ENCODE measurements at regions not wholly inside any gene's neighbourhood (a gene's known extent, or its start where the extent isn't known, plus 50 kb on each side); places are given as distances from the start of the nearest gene placed in this dataset.

GRCh38 chr11:91164452-91164822 is 941.6 kb upstream of the CHORDC1 start:
- intact Hi-C loops (cut with DNase I) = no loop called here
- Histone ChIP-seq H3K4me3 (no peak overlapping the region), H3K36me3 (no peaks in the 10 kb centered on the region), H3K9me3 (no peaks in the 10 kb centered on the region), H3K4me1 (ENCODE audit: insufficient read depth) (peaks cover 7% of the 10 kb centered on the region), H3K27ac (no peak overlapping the region), H3K27me3 (no peaks in the 10 kb centered on the region)
- 8 to 19% (median 16%) methylated on average over 3 of the region's 3 CpGs for WGBS, 3 donors
- no peak for TF ChIP-seq CTCF (IDR thresholded peaks at IDR 0.05)
- no peak for TF ChIP-seq EP300 (IDR thresholded peaks at IDR 0.05)
- TF ChIP-seq POLR2A (IDR thresholded peaks at IDR 0.05) = no peak
- DNase-seq = no peak

GRCh38 chr11:91163619-91164451 is 941.0 kb upstream of the CHORDC1 start:
- no peak for TF ChIP-seq EP300 (IDR thresholded peaks at IDR 0.05)
- TF ChIP-seq CTCF (IDR thresholded peaks at IDR 0.05) = no peak
- no peak for TF ChIP-seq POLR2A (IDR thresholded peaks at IDR 0.05)
- Histone ChIP-seq H3K27me3 (no peaks in the 10 kb centered on the region), H3K27ac (no peak overlapping the region), H3K4me1 (ENCODE audit: insufficient read depth) (peaks cover 7% of the 10 kb centered on the region), H3K4me3 (no peak overlapping the region), H3K9me3 (no peaks in the 10 kb centered on the region), H3K36me3 (no peaks in the 10 kb centered on the region)
- 1 to 6% (median 5%) methylated on average over 2 of the region's 2 CpGs for WGBS, 3 donors
- intact Hi-C loops (cut with DNase I) = no loop called here
- peak in 2 of 5 donors; percentile 8 to 43 for DNase-seq

- intact Hi-C loops (cut with DNase I) = no loop called here
- H3K36me3 ChIP-seq = no peaks in the 10 kb centered on the region
- WGBS, 3 donors = 55 to 60% (median 58%) methylated on average over 1 of the region's 1 CpG
- H3K27me3 ChIP-seq = no peaks in the 10 kb centered on the region
- H3K9me3 ChIP-seq = no peaks in the 10 kb centered on the region
- H3K4me3 ChIP-seq = no peak overlapping the region
- TF ChIP-seq EP300 (IDR thresholded peaks at IDR 0.05) (no peak), POLR2A (IDR thresholded peaks at IDR 0.05) (no peak), CTCF (IDR thresholded peaks at IDR 0.05) (no peak)
- peaks cover 7% of the 10 kb centered on the region for H3K4me1 ChIP-seq (ENCODE audit: insufficient read depth)
- DNase-seq = no peak
- no peak overlapping the region for H3K27ac ChIP-seq
These were observed 937.8 kb upstream of the CHORDC1 start for GRCh38 chr11:91160661-91161060.

- no peak overlapping the region for H3K4me3 ChIP-seq
- no peaks in the 10 kb centered on the region for H3K27me3 ChIP-seq
- intact Hi-C loops (cut with DNase I) = no loop called here
- TF ChIP-seq POLR2A (IDR thresholded peaks at IDR 0.05) = no peak
- TF ChIP-seq EP300 (IDR thresholded peaks at IDR 0.05) = no peak
- no peak for TF ChIP-seq CTCF (IDR thresholded peaks at IDR 0.05)
- peaks cover 7% of the 10 kb centered on the region for H3K4me1 ChIP-seq (ENCODE audit: insufficient read depth)
- no peaks in the 10 kb centered on the region for H3K9me3 ChIP-seq
- H3K36me3 ChIP-seq = no peaks in the 10 kb centered on the region
- WGBS, 3 donors = 88 to 99% (median 95%) methylated on average over 3 of the region's 3 CpGs
- H3K27ac ChIP-seq = no peak overlapping the region
- DNase-seq = no peak
These were observed 936.2 kb upstream of the CHORDC1 start for GRCh38 chr11:91158891-91159537.

Measured in ovary (tissue), 7 donors.